Astrocyte of the spinal cord (primary cell): ENCODE measurements at regions not wholly inside any gene's neighbourhood (a gene's known extent, or its start where the extent isn't known, plus 50 kb on each side); places are given as distances from the start of the nearest gene placed in this dataset.

Source experiments
- DNase-seq: peaks from one replicate; pipeline ENCODE4 v3.0.0; 2011; ENCODE audit warnings: low read depth, low spot score
- H3K4me3 ChIP-seq: 2 replicates; pipeline ENCODE4 v1.5.1; 2011; ENCODE audit warnings: low read depth, mild to moderate bottlenecking, low read length, moderate library complexity
- CTCF ChIP-seq: IDR thresholded peaks from 2 replicates; pipeline ENCODE4 v1.5.1; 2012; ENCODE audit warnings: low read depth, mild to moderate bottlenecking, low read length, inconsistent platforms
- in situ Hi-C: cut with HindIII; loops from 2 replicates; pipeline ENCODE4 v1.10.0; 2017; ENCODE audit warnings: low sequenced_read_pairs

DNA sequence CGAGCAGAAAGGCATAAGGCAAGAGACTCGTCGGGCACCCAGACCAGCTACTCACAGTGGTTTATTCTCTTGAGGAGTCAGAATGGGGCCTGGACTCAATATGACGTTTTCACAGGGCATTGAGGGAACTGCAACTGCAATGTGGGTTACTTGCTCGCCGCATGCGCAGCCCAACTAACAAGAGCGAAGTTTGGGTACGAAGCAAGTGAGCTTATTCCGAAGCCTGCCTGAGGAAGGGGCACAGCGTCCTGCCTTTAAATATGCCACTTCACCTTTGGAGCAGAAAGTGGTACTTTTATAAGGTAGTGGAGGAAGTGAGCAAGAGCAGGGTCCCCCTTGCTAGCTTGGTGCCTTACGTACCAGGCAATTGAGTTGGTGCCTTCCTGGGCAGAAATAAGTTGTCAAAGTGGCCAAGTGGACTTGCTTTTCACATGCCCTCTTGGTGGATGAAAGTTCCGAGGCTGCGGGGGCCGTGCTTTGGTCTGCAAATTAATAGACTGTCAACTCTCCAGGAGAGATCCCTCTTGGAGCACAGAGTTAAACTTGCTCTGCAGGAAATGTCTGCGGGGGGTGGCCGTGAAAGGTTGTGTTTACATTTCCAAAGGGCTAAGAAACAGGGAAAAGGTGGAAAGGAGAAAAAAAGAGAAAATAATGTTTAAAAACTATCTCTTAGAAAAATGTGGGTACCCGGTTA lies 480.4 kb downstream of the TRIML1 start:
- no peak for TF ChIP-seq CTCF
- in situ Hi-C loops: no loop called here
- DNase-seq: no peak

DNA sequence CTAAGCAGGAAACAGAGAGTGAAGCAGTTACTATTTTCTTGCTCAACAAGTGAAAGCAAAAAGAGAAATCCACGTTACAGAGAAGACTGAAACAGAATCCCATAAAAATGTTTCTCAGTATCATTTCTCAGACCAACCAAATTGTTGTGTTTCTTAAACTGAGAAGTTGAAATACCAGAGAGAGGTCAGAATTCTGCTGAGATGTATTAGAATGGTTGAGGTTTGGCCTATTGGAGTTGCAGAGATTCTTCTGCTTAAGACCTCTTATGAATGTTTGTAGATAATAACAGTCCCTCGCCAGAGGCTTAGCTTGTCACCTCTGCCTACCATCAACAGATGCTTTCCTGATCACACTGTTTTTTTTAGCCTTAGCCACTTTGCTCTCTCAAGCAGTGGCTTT lies 481.4 kb downstream of the TRIML1 start:
- DNase-seq: no peak
- in situ Hi-C loops: no loop called here
- H3K4me3 ChIP-seq: no peak overlapping the region
- TF ChIP-seq CTCF: no peak

More for the DNA sequence above, 480.4 kb downstream of the TRIML1 start:
- no peak overlapping the region for H3K4me3 ChIP-seq

DNA sequence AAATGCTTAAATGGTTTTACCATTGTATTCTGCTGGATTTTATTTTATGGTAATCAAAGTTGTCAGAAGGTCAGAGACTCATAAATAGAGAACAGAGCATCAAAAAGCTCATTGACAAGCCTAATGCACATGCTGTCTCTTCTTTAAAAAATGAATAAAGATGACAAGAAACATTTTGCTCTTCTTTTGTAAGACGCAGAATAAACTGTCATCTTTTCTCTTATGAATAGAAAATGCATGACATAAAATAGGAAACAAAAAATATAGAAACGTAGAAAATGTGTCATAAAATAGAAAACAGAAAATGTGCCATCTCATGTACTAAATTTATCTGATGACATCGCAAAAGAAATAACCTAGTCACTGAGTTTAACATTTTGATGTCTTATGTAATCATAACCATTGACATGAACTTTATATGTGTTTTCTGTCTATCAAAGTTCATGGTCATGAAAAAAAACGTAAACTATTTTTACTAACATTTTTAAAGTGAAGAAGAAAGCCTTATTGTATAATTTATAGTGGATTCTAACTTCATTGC lies 484.1 kb downstream of the TRIML1 start:
- H3K4me3 ChIP-seq: no peak overlapping the region
- TF ChIP-seq CTCF: no peak
- DNase-seq: no peak
- in situ Hi-C loops: no loop called here

GRCh38 chr4:188624370-188624769 lies 485.1 kb downstream of the TRIML1 start:
- in situ Hi-C loops: no loop called here
- TF ChIP-seq CTCF: no peak
- no peak overlapping the region for H3K4me3 ChIP-seq
- no peak for DNase-seq

DNA sequence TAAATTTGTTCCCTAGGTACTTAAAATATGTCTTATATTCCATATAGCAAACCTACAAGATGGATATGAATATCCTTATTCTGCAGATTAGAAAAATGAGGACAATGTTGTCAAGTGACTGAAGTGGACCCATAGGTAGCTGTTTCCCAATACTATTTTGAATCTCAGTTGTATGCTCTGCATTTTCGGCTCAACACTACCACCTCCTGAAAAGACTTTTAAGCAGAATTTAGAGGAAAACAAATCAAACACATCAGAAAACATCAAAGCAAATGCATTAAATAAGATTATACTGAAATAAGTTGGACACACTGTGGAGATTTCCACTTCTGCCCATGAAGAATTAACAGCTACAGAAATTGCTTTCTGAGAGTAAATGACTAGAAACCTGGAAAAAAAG lies 488.7 kb downstream of the TRIML1 start:
- in situ Hi-C loops: no loop called here
- no peak overlapping the region for H3K4me3 ChIP-seq
- no peak for DNase-seq
- no peak for TF ChIP-seq CTCF

DNA sequence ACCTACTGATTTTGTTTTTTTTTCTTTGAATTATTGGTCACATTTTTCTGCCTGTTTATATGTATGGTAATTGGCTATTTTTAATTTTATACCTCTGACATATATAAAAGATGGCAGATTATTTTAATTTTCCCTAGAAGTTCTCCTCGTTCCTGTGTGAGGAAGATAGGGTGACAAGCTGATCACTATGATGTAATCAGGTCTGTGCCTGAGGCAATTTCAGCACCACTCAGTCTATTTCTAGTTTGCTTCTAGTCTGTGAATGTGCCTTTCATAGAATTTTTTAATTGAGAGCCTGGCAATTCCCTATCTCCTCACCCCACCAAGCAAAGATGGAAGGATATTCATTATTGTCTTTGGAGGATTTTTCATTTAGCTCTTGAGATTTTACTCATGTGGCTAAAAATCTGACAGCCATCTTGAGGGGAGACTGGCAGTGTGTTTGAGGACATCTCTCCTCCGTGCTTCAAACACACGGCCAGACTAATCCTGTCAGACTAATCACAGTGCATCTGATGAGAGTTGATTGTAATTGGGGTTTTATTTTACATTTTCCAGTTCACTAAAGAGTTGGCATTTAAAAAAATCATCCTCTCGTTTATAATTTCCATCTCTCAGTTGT lies 500.3 kb downstream of the TRIML1 start:
- no peak overlapping the region for H3K4me3 ChIP-seq
- TF ChIP-seq CTCF: no peak
- DNase-seq: no peak
- in situ Hi-C loops: no loop called here
